ENCODE measurements at regions not wholly inside any gene's neighbourhood (a gene's known extent, or its start where the extent isn't known, plus 50 kb on each side); places are given as distances from the start of the nearest gene placed in this dataset.
"Not testable (repeated sequence)": the region's sequence is repeated elsewhere in the genome, so short reads cannot be mapped to it uniquely, and the experiment has no call there.

GRCh38 chr9:30630459-30630858, 1754.0 kb upstream of the ACO1 start:
- intact Hi-C loops (cut with DNase I), result no loop called here
- Histone ChIP-seq H3K27ac (no peak overlapping the region), H3K36me3 (no peaks in the 10 kb centered on the region), H3K4me1 (no peaks in the 10 kb centered on the region), H3K27me3 (no peaks in the 10 kb centered on the region), H3K9me3 (no peaks in the 10 kb centered on the region), H3K4me3 (replicated peaks in 1 of 3) (no peak overlapping the region)
- TF ChIP-seq POLR2A (IDR thresholded peaks at IDR 0.05), result no peak
- no peak for TF ChIP-seq CTCF (IDR thresholded peaks at IDR 0.05)
- no peak for DNase-seq

- DNase-seq; intact Hi-C loops (cut with DNase I); H3K4me1 ChIP-seq; H3K27me3 ChIP-seq; H3K4me3 ChIP-seq (replicated peaks in 1 of 3); H3K36me3 ChIP-seq; H3K27ac ChIP-seq; H3K9me3 ChIP-seq: not testable (repeated sequence)
- WGBS, 2 donors, result 93% methylated on average over 6 of the region's 6 CpGs
These were observed 1737.8 kb upstream of the ACO1 start for GRCh38 chr9:30646639-30647038.

- Histone ChIP-seq H3K36me3 (no peaks in the 10 kb centered on the region), H3K9me3 (no peaks in the 10 kb centered on the region), H3K4me3 (replicated peaks in 1 of 3) (no peak overlapping the region), H3K27me3 (no peaks in the 10 kb centered on the region), H3K27ac (no peak overlapping the region), H3K4me1 (no peaks in the 10 kb centered on the region)
- no peak for DNase-seq
- TF ChIP-seq CTCF (IDR thresholded peaks at IDR 0.05) (no peak), POLR2A (IDR thresholded peaks at IDR 0.05) (no peak)
- WGBS, 2 donors, result 86% methylated on average over 5 of the region's 5 CpGs
- intact Hi-C loops (cut with DNase I), result no loop called here
These were observed 1722.5 kb upstream of the ACO1 start for GRCh38 chr9:30661925-30662324.

GRCh38 chr9:30670805-30671562, 1713.5 kb upstream of the ACO1 start:
- DNase-seq, result no peak
- Histone ChIP-seq H3K27ac (no peak overlapping the region), H3K4me1 (no peaks in the 10 kb centered on the region), H3K27me3 (no peaks in the 10 kb centered on the region), H3K9me3 (no peaks in the 10 kb centered on the region), H3K36me3 (no peaks in the 10 kb centered on the region), H3K4me3 (replicated peaks in 1 of 3) (no peak overlapping the region)
- 89 to 95% methylated on average over 10 to 13 of the region's 13 CpGs for WGBS, 2 donors
- TF ChIP-seq POLR2A (IDR thresholded peaks at IDR 0.05) (no peak), CTCF (IDR thresholded peaks at IDR 0.05) (no peak)
- intact Hi-C loops (cut with DNase I), result no loop called here

GRCh38 chr9:30673132-30673531, 1711.3 kb upstream of the ACO1 start:
- WGBS, 2 donors, result 94 to 95% methylated on average over 1 of the region's 1 CpG
- Histone ChIP-seq H3K4me1 (no peaks in the 10 kb centered on the region), H3K9me3 (no peaks in the 10 kb centered on the region), H3K4me3 (replicated peaks in 1 of 3) (no peak overlapping the region), H3K27ac (no peak overlapping the region), H3K36me3 (no peaks in the 10 kb centered on the region), H3K27me3 (no peaks in the 10 kb centered on the region)
- intact Hi-C loops (cut with DNase I), result no loop called here
- TF ChIP-seq CTCF (IDR thresholded peaks at IDR 0.05), result no peak
- TF ChIP-seq POLR2A (IDR thresholded peaks at IDR 0.05), result no peak
- DNase-seq, result no peak

All from thyroid gland (tissue), 4 donors.